ENCODE measurements at regions not wholly inside any gene's neighbourhood (a gene's known extent, or its start where the extent isn't known, plus 50 kb on each side); places are given as distances from the start of the nearest gene placed in this dataset.

DNA sequence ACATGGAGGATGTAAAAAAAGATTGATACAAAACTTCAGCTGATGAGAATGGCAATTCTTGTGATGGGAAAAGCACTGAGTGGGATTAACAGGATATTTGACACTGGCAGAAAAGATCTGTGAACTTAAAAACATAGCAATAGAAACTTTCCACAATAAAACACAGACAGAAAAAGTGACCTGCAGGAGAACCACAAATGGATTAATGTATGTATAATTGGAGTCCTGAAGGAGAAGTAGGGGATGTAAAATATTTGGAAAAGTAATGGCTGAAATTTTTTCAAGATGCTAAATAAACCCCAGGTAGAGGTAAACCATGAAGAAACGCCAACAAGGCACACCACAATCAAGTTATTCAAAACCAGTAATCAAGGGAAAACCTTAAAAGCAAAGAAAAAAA is 130.8 kb upstream of the C14orf180 start:
- TF ChIP-seq GATA2 (IDR thresholded peaks at IDR 0.05; ENCODE audit: low read depth, low read length) (no peak), GATA3 (IDR thresholded peaks at IDR 0.05; ENCODE audit: low read depth, low read length) (no peak)
